Stimulated activated CD8-positive, alpha-beta memory T cell treated with anti-CD3 and anti-CD28 coated beads, Interleukin-4, amount 100 ng/mL, for 1 hour (primary cell): ENCODE measurements at regions not wholly inside any gene's neighbourhood (a gene's known extent, or its start where the extent isn't known, plus 50 kb on each side); places are given as distances from the start of the nearest gene placed in this dataset.
A peak's percentile ranks its signal among the peaks of the same experiment; 100 is the strongest.

Experiments
- DNase-seq, 2 donors: peaks; one replicate each; pipeline ENCODE4 v3.0.0-alpha.2; 2020; ENCODE audit warnings: low read depth in 2 of 2, low spot score in 1 of 2

- peak in 1 of 2 donors; percentile 23 for DNase-seq
Measured at GRCh38 chr6:138692058-138692977, 81.3 kb upstream of the CCDC28A start.

- DNase-seq: no peak
Measured at GRCh38 chr6:138692978-138693909, 80.3 kb upstream of the CCDC28A start.

GRCh38 chr6:138695193-138695592, 78.4 kb upstream of the CCDC28A start:
- no peak for DNase-seq

- DNase-seq: no peak
Measured at GRCh38 chr6:138714493-138714892, 59.1 kb upstream of the CCDC28A start.

- DNase-seq: no peak
Measured at GRCh38 chr6:138716013-138716412, 57.6 kb upstream of the CCDC28A start.

GRCh38 chr6:138716971-138717665, 56.5 kb upstream of the CCDC28A start:
- no peak for DNase-seq

GRCh38 chr6:138719011-138719635, 54.4 kb upstream of the CCDC28A start:
- DNase-seq: no peak

- no peak for DNase-seq
Measured at GRCh38 chr6:138719744-138720143, 53.8 kb upstream of the CCDC28A start.

GRCh38 chr6:138722425-138723371, 50.9 kb upstream of the CCDC28A start:
- DNase-seq: no peak
